ENCODE measurements at regions not wholly inside any gene's neighbourhood (a gene's known extent, or its start where the extent isn't known, plus 50 kb on each side); places are given as distances from the start of the nearest gene placed in this dataset.

- no peak for DNase-seq (ENCODE audit: low spot score)
Observed at GRCh38 chrX:76228499-76228898, 55.6 kb downstream of the PBDC1 start.

- DNase-seq (ENCODE audit: low spot score) = no peak
Observed at GRCh38 chrX:76248901-76249300, 76.0 kb downstream of the PBDC1 start.

GRCh38 chrX:76253432-76253831 is 80.6 kb downstream of the PBDC1 start:
- peak; percentile 60 for DNase-seq (ENCODE audit: low spot score)

- peak; percentile 68 for DNase-seq (ENCODE audit: low spot score)
Observed at GRCh38 chrX:76279007-76279406, 106.1 kb downstream of the PBDC1 start.
